Mesodermal cell (in vitro differentiated cells): ENCODE measurements at regions not wholly inside any gene's neighbourhood (a gene's known extent, or its start where the extent isn't known, plus 50 kb on each side); places are given as distances from the start of the nearest gene placed in this dataset.
"Not testable (repeated sequence)": the region's sequence is repeated elsewhere in the genome, so short reads cannot be mapped to it uniquely, and the experiment has no call there.

Source experiments
- H3K27ac ChIP-seq: 2 replicates; pipeline ENCODE4 v1.7.0; 2013; ENCODE audit warnings: mild to moderate bottlenecking, low read depth, low read length, moderate library complexity; ENCODE audit not compliant: severe bottlenecking
- H3K36me3 ChIP-seq: 2 replicates; pipeline ENCODE4 v1.7.1; 2013; ENCODE audit warnings: mild to moderate bottlenecking, low read length, moderate library complexity; ENCODE audit not compliant: control insufficient read depth, insufficient read depth
- H3K4me1 ChIP-seq: one replicate; pipeline ENCODE4 v1.7.1; 2013; ENCODE audit warnings: mild to moderate bottlenecking, low read length; ENCODE audit not compliant: insufficient read depth, control insufficient read depth, poor library complexity, severe bottlenecking
- H3K4me3 ChIP-seq: 2 replicates; pipeline ENCODE4 v1.7.0; 2013; ENCODE audit warnings: low read length, control low read depth, mild to moderate bottlenecking; ENCODE audit not compliant: insufficient read depth, poor library complexity, severe bottlenecking; ENCODE audit errors: extremely low read depth
- H3K9me3 ChIP-seq: 2 replicates; pipeline ENCODE4 v1.7.1; 2013; ENCODE audit warnings: mild to moderate bottlenecking, low read length, moderate library complexity; ENCODE audit not compliant: control insufficient read depth
- WGBS, 2 experiments: methylation state at CpG; one replicate each; pipeline ENCODE4 v1.1.5; 2013; ENCODE audit warnings: missing lambda C conversion rate in 2 of 2; ENCODE audit not compliant: insufficient coverage in 2 of 2; 5-methylcytosine and 5-hydroxymethylcytosine counted together

GRCh38 chr2:183868707-183869106 is 729.6 kb upstream of the ZNF804A start:
- no CpG with 5 or more reads among the region's 1 CpG for WGBS, 2 experiments
- no peaks in the 10 kb centered on the region for H3K9me3 ChIP-seq
- H3K36me3 ChIP-seq = no peaks in the 10 kb centered on the region
- H3K27ac ChIP-seq = no peak overlapping the region
- no peak overlapping the region for H3K4me3 ChIP-seq
- H3K4me1 ChIP-seq = no peaks in the 10 kb centered on the region

GRCh38 chr2:183872131-183872530 is 726.2 kb upstream of the ZNF804A start:
- Histone ChIP-seq H3K9me3 (no peaks in the 10 kb centered on the region), H3K27ac (no peak overlapping the region), H3K4me1 (no peaks in the 10 kb centered on the region), H3K4me3 (no peak overlapping the region), H3K36me3 (no peaks in the 10 kb centered on the region)

- WGBS, 2 experiments = no CpG with 5 or more reads among the region's 1 CpG
- H3K36me3 ChIP-seq = no peaks in the 10 kb centered on the region
- H3K4me3 ChIP-seq = no peak overlapping the region
- no peaks in the 10 kb centered on the region for H3K9me3 ChIP-seq
- H3K27ac ChIP-seq = no peak overlapping the region
- no peaks in the 10 kb centered on the region for H3K4me1 ChIP-seq
These were observed 716.4 kb upstream of the ZNF804A start for GRCh38 chr2:183881978-183882377.

- Histone ChIP-seq H3K9me3 (no peaks in the 10 kb centered on the region), H3K4me1 (no peaks in the 10 kb centered on the region), H3K4me3 (no peak overlapping the region), H3K27ac (no peak overlapping the region), H3K36me3 (no peaks in the 10 kb centered on the region)
- WGBS, 2 experiments = 94 to 96% methylated on average over 21 to 30 of the region's 31 CpGs
These were observed 705.9 kb upstream of the ZNF804A start for GRCh38 chr2:183892315-183892941.

- WGBS, 2 experiments = 80% methylated on average over 1 of the region's 1 CpG; no CpG with 5 or more reads in 1 of the 2 experiments
- Histone ChIP-seq H3K27ac (peak overlapping the region; percentile 77), H3K4me1 (no peaks in the 10 kb centered on the region)
These were observed 699.7 kb upstream of the ZNF804A start for GRCh38 chr2:183898641-183899040.

GRCh38 chr2:183901931-183902330 is 696.4 kb upstream of the ZNF804A start:
- H3K36me3 ChIP-seq = no peaks in the 10 kb centered on the region
- no peaks in the 10 kb centered on the region for H3K9me3 ChIP-seq
- no peak overlapping the region for H3K4me3 ChIP-seq
- H3K4me1 ChIP-seq = no peaks in the 10 kb centered on the region
- H3K27ac ChIP-seq = no peak overlapping the region

More at GRCh38 chr2:183898641-183899040, 699.7 kb upstream of the ZNF804A start:
- H3K4me3 ChIP-seq = no peak overlapping the region
- H3K36me3 ChIP-seq = no peaks in the 10 kb centered on the region
- no peaks in the 10 kb centered on the region for H3K9me3 ChIP-seq

- Histone ChIP-seq H3K27ac (no peak overlapping the region), H3K4me3 (no peak overlapping the region), H3K9me3 (no peaks in the 10 kb centered on the region), H3K4me1 (no peaks in the 10 kb centered on the region), H3K36me3 (no peaks in the 10 kb centered on the region)
- WGBS, 2 experiments = no CpG with 5 or more reads among the region's 2 CpGs
These were observed 695.3 kb upstream of the ZNF804A start for GRCh38 chr2:183903026-183903425.

GRCh38 chr2:183916041-183916440 is 682.3 kb upstream of the ZNF804A start:
- not testable (repeated sequence) for H3K27ac ChIP-seq, H3K9me3 ChIP-seq, H3K4me1 ChIP-seq, H3K36me3 ChIP-seq, H3K4me3 ChIP-seq
- 93 to 100% methylated on average over 1 to 2 of the region's 3 CpGs for WGBS, 2 experiments

GRCh38 chr2:183919167-183919566 is 679.2 kb upstream of the ZNF804A start:
- H3K4me1 ChIP-seq = no peaks in the 10 kb centered on the region
- H3K9me3 ChIP-seq = no peaks in the 10 kb centered on the region
- H3K4me3 ChIP-seq = no peak overlapping the region
- H3K36me3 ChIP-seq = no peaks in the 10 kb centered on the region
- no peak overlapping the region for H3K27ac ChIP-seq
- WGBS, 2 experiments = no CpG with 5 or more reads among the region's 1 CpG

- H3K9me3 ChIP-seq = no peaks in the 10 kb centered on the region
- H3K27ac ChIP-seq = no peak overlapping the region
- H3K4me1 ChIP-seq = no peaks in the 10 kb centered on the region
- 100% methylated on average over 1 of the region's 2 CpGs for WGBS, 2 experiments
- no peak overlapping the region for H3K4me3 ChIP-seq
- H3K36me3 ChIP-seq = no peaks in the 10 kb centered on the region
These were observed 678.4 kb upstream of the ZNF804A start for GRCh38 chr2:183919926-183920325.

GRCh38 chr2:183925281-183925680 is 673.0 kb upstream of the ZNF804A start:
- Histone ChIP-seq H3K36me3 (no peaks in the 10 kb centered on the region), H3K27ac (no peak overlapping the region), H3K4me1 (no peaks in the 10 kb centered on the region), H3K9me3 (no peaks in the 10 kb centered on the region), H3K4me3 (no peak overlapping the region)
- WGBS, 2 experiments = no CpG with 5 or more reads among the region's 1 CpG
